ENCODE measurements at regions not wholly inside any gene's neighbourhood (a gene's known extent, or its start where the extent isn't known, plus 50 kb on each side); places are given as distances from the start of the nearest gene placed in this dataset.

GRCh38 chr15:31814082-31814481, 216.2 kb upstream of the CHRNA7 start:
- no peak for DNase-seq
- Mint-ChIP-seq H3K4me3 (no peak overlapping the region), H3K36me3 (ENCODE audit: low read depth) (no peaks in the 10 kb centered on the region), H3K27ac (no peak overlapping the region), H3K4me1 (ENCODE audit: low read depth) (no peaks in the 10 kb centered on the region), H3K9me3 (no peaks in the 10 kb centered on the region), H3K27me3 (no peaks in the 10 kb centered on the region)
- CTCF ChIA-PET = interaction anchor here (1.2 kb wide), 1 partner anchor 10 kb away, joined by 4 read pairs; no protein-coding TSS in a partner anchor
- POLR2A ChIA-PET = no interaction called here
- no peak for ATAC-seq
- intact Hi-C loops (cut with micrococcal nuclease) = no loop called here
- TF ChIP-seq CTCF (IDR thresholded peaks at IDR 0.05) = no peak

DNA sequence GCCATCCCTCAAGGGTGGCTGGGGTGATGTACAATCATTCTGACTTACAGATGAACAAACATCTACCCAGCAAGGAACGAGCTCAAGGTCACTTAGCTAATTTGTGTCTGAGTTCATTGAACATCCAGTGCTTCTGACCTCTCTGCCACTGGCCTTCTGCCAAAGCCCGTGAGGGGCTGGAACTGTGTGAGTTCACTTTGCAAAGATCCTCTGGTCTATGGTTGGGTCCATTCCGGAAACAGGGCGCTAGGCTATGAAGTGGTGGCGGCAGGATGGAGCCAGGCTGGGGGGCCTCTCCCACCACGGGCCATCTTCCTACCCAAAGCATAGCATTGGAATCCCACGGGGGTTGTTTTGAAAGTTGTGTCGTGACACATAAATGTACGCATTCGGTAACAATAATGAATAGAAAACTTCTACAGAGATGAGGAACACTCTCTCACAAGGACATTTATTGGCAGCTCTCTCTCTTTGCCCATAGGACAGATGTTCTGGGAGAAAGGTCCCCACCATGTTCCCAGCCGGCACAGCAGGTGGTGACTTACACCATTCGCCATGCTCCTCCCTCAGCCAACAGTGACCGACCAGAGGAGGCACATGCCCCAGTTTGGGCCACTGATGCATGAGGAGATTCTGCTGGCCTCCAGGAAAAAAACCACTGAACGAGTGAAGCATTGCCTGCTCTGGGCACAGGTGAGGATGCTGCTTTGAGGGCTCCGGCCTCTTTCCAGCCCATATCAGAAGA, 214.7 kb upstream of the CHRNA7 start:
- ATAC-seq = no peak
- POLR2A ChIA-PET = no interaction called here
- no peak for TF ChIP-seq CTCF (IDR thresholded peaks at IDR 0.05)
- H3K4me1 Mint-ChIP-seq (ENCODE audit: low read depth) = no peaks in the 10 kb centered on the region
- no peak overlapping the region for H3K4me3 Mint-ChIP-seq
- CTCF ChIA-PET = no interaction called here
- no peaks in the 10 kb centered on the region for H3K27me3 Mint-ChIP-seq
- intact Hi-C loops (cut with micrococcal nuclease) = no loop called here
- no peaks in the 10 kb centered on the region for H3K9me3 Mint-ChIP-seq
- DNase-seq = no peak
- no peak overlapping the region for H3K27ac Mint-ChIP-seq
- no peaks in the 10 kb centered on the region for H3K36me3 Mint-ChIP-seq (ENCODE audit: low read depth)

- ChIA-PET CTCF (no interaction called here), POLR2A (no interaction called here)
- H3K9me3 Mint-ChIP-seq = no peaks in the 10 kb centered on the region
- no peak for TF ChIP-seq CTCF (IDR thresholded peaks at IDR 0.05)
- H3K36me3 Mint-ChIP-seq (ENCODE audit: low read depth) = no peaks in the 10 kb centered on the region
- H3K4me3 Mint-ChIP-seq = no peak overlapping the region
- no peaks in the 10 kb centered on the region for H3K4me1 Mint-ChIP-seq (ENCODE audit: low read depth)
- intact Hi-C loops (cut with micrococcal nuclease) = no loop called here
- no peak overlapping the region for H3K27ac Mint-ChIP-seq
- H3K27me3 Mint-ChIP-seq = no peaks in the 10 kb centered on the region
- no peak for DNase-seq
- ATAC-seq = no peak
Observed at GRCh38 chr15:31822463-31822862, 207.9 kb upstream of the CHRNA7 start.

GRCh38 chr15:31824024-31824423, 206.3 kb upstream of the CHRNA7 start:
- ATAC-seq (no peak), DNase-seq (no peak)
- Mint-ChIP-seq H3K9me3 (no peaks in the 10 kb centered on the region), H3K36me3 (ENCODE audit: low read depth) (no peaks in the 10 kb centered on the region), H3K27me3 (peaks cover 2% of the 10 kb centered on the region), H3K4me3 (no peak overlapping the region), H3K4me1 (ENCODE audit: low read depth) (no peaks in the 10 kb centered on the region), H3K27ac (no peak overlapping the region)
- no peak for TF ChIP-seq CTCF (IDR thresholded peaks at IDR 0.05)
- ChIA-PET POLR2A (no interaction called here), CTCF (interaction anchor here (1.3 kb wide), 1 partner anchor 11 kb away, joined by 3 read pairs; no protein-coding TSS in a partner anchor)
- intact Hi-C loops (cut with micrococcal nuclease) = no loop called here

DNA sequence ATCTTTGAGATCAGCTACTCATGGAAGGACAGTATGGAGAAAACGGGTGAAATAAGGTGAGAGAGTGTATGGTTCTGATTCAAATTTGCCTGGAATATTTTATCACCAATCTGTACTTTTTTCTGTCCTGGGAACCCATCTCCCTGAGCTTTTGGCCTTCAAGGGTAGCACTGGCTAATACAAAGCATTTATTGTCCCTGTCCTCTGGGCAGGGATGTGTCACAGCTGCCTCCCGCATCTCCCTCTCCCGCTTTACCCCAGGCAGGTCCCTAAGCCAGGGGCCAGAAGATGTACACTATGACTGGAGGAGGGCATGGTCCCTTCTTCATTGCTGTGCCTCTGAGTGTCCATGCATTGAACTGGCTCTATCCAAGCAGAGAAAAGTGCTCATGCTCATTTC, 201.7 kb upstream of the CHRNA7 start:
- intact Hi-C loops (cut with micrococcal nuclease) = no loop called here
- H3K36me3 Mint-ChIP-seq (ENCODE audit: low read depth) = no peaks in the 10 kb centered on the region

More for the DNA sequence above, 201.7 kb upstream of the CHRNA7 start:
- no peak for DNase-seq
- H3K4me1 Mint-ChIP-seq (ENCODE audit: low read depth) = no peaks in the 10 kb centered on the region
- H3K4me3 Mint-ChIP-seq = no peak overlapping the region
- CTCF ChIA-PET = no interaction called here
- POLR2A ChIA-PET = no interaction called here
- no peaks in the 10 kb centered on the region for H3K9me3 Mint-ChIP-seq
- H3K27ac Mint-ChIP-seq = no peak overlapping the region
- no peak for TF ChIP-seq CTCF (IDR thresholded peaks at IDR 0.05)
- peaks cover 11% of the 10 kb centered on the region for H3K27me3 Mint-ChIP-seq
- no peak for ATAC-seq

All from activated CD8-positive, alpha-beta T cell treated with anti-CD3 and anti-CD28 coated beads for 36 hours (primary cell).